Choroid plexus epithelial cell (primary cell): ENCODE measurements at regions not wholly inside any gene's neighbourhood (a gene's known extent, or its start where the extent isn't known, plus 50 kb on each side); places are given as distances from the start of the nearest gene placed in this dataset.

ENCODE experiments used
- DNase-seq: peaks from one replicate; pipeline ENCODE4 v3.0.0-alpha.2; 2010; ENCODE audit warnings: low read depth
- H3K4me3 ChIP-seq: 2 replicates; pipeline ENCODE4 v1.5.1; 2011; ENCODE audit warnings: low read depth, mild to moderate bottlenecking, control low read depth, low read length, moderate library complexity
- TF ChIP-seq, protein P1 (sequence below): conservative IDR thresholded peaks from 2 replicates; pipeline ENCODE4 v1.5.1; 2011; ENCODE audit warnings: low read depth, mild to moderate bottlenecking, control low read depth, inconsistent platforms, low read length, moderate library complexity

DNA sequence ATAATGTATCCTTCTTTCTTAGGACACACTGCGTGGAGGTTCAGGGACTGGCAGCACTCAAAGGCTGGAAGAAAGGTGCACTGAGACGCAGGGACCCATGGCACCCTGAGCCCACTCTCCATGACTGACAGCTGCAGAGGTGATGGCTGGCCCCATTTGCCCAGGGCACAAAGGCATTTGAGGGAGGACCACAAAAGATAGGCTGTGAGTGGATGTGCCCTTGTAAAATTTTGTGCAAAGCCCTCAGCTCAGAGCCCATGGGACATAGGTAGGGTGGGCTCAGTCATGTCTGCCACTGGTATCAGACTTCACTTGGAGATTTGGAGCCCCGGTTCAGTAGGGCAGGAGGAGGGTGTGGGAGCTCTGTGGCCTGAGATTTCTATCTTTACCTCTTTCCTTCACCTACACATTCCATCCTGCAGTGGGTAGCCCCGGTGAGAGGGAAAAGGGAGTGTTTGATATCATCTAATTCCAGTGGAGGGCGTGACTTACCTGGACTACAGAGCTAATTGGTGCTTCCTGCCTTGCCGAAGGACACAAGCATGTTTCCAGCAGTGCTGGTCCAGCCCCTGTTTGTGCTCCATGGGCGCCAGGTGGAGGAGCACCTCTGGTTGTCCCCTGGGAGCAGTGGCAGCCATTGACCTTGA, 312.2 kb downstream of the EN1 start:
- H3K4me3 ChIP-seq = no peak overlapping the region
- TF ChIP-seq, protein P1, sequence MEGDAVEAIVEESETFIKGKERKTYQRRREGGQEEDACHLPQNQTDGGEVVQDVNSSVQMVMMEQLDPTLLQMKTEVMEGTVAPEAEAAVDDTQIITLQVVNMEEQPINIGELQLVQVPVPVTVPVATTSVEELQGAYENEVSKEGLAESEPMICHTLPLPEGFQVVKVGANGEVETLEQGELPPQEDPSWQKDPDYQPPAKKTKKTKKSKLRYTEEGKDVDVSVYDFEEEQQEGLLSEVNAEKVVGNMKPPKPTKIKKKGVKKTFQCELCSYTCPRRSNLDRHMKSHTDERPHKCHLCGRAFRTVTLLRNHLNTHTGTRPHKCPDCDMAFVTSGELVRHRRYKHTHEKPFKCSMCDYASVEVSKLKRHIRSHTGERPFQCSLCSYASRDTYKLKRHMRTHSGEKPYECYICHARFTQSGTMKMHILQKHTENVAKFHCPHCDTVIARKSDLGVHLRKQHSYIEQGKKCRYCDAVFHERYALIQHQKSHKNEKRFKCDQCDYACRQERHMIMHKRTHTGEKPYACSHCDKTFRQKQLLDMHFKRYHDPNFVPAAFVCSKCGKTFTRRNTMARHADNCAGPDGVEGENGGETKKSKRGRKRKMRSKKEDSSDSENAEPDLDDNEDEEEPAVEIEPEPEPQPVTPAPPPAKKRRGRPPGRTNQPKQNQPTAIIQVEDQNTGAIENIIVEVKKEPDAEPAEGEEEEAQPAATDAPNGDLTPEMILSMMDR = no peak
- DNase-seq = no peak

DNA sequence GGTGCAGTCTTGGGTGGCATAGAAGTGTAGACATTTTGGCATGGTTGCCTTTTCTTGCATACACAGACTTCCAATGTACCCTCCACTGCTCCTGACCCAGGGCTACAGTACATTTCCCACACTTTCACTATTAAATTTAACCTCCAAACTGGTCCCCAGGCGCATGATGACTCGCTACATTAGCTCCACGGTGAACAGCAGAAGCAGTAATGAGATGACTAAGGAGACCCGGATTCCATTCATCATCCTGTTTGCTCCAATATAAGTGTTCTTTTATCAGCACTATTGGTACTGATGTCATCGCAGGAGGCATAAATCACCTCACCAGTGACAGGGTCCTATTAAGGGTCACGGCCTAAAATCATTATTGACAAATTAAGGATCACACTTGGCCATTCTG, 316.5 kb downstream of the EN1 start:
- TF ChIP-seq, protein P1 = no peak
- no peak overlapping the region for H3K4me3 ChIP-seq

GRCh38 chr2:118529908-118530599, 317.4 kb downstream of the EN1 start:
- H3K4me3 ChIP-seq = no peak overlapping the region
- TF ChIP-seq, protein P1 = no peak
- DNase-seq = no peak

More for the DNA sequence above, 316.5 kb downstream of the EN1 start:
- no peak for DNase-seq

DNA sequence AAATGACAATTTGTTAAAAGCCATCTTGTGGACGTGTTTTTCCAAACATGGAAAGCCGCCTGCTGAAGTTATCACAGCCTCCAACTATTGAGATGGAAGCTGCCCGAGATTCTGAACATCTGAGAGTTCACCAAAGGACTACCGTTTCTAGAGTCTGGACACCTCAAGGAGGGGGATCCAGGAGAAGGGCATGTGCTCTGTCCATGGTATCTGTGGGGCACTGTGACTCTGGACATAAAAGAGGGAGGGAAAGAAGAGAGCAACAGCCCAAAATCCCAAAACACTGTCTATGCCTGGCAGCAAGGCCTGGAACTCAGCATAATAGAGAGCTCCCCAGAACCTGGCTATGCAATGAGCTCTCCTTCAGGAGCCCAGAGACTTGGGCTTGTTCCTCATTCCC, 319.9 kb downstream of the EN1 start:
- DNase-seq = no peak
- no peak overlapping the region for H3K4me3 ChIP-seq
- TF ChIP-seq, protein P1 = no peak

GRCh38 chr2:118525346-118525745, 322.1 kb downstream of the EN1 start:
- no peak for DNase-seq
- H3K4me3 ChIP-seq = no peak overlapping the region
- TF ChIP-seq, protein P1 = no peak

DNA sequence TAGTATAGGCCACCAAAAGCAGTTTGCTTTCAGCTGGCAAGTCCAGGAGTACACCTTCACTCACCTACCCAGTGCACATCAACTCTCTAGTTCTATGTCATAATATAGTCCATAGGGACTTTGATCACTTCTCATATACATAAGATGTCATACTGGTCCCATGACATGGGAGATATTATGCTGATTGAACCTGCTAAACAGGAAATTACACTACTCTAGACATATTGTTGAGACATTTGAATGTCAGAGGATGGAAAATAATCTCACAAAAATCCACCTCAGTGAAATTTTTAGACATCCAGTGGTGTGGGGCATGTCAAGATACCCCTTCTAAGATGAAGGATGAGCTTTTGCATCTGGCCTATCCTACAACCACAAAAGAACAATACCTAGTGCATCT, 322.5 kb downstream of the EN1 start:
- TF ChIP-seq, protein P1 = no peak
- no peak for DNase-seq
- H3K4me3 ChIP-seq = no peak overlapping the region

GRCh38 chr2:118523761-118524160, 323.7 kb downstream of the EN1 start:
- TF ChIP-seq, protein P1 = no peak
- H3K4me3 ChIP-seq = no peak overlapping the region

More at GRCh38 chr2:118523761-118524160, 323.7 kb downstream of the EN1 start:
- no peak for DNase-seq
